Ovary (tissue), 7 donors: ENCODE measurements at regions not wholly inside any gene's neighbourhood (a gene's known extent, or its start where the extent isn't known, plus 50 kb on each side); places are given as distances from the start of the nearest gene placed in this dataset.

Experiments
- DNase-seq, 5 donors: peaks; one replicate each; pipeline ENCODE4 v3.0.0-alpha.2; 2019 to 2020
- H3K27ac ChIP-seq, 2 donors: fragments of 200-600 bp; one replicate each; pipeline versions ENCODE4 v1.5.1 to v1.8.0; 2019 to 2022
- H3K27me3 ChIP-seq: fragments of 200-600 bp; one replicate; pipeline ENCODE4 v1.8.0; 2022
- H3K36me3 ChIP-seq: fragments of 200-600 bp; sonication (generic); one replicate; pipeline ENCODE4 v1.5.1; 2019
- H3K4me1 ChIP-seq: one replicate; pipeline ENCODE4 v1.8.1; 2013; ENCODE audit warnings: mild to moderate bottlenecking, moderate library complexity; ENCODE audit not compliant: insufficient read depth
- H3K4me3 ChIP-seq: fragments of 200-600 bp; sonication (generic); one replicate; pipeline ENCODE4 v1.5.1; 2017
- H3K9me3 ChIP-seq, 2 donors: fragments of 200-600 bp in 1 of 2; sonication (generic) in 1 of 2; one replicate each; pipeline versions ENCODE4 v1.5.1 to v1.8.1; 2013 to 2019; ENCODE audit warnings: mild to moderate bottlenecking in 1 of 2, moderate library complexity in 1 of 2
- EP300 ChIP-seq: sonication (generic); formaldehyde crosslinking; IDR thresholded peaks from one replicate; pipeline ENCODE4 v1.6.1; 2017; ENCODE audit warnings: antibody characterized with exemption
- POLR2A ChIP-seq: fragments of 450-650 bp; IDR thresholded peaks from one replicate; pipeline ENCODE4 v1.6.1; 2017; ENCODE audit warnings: antibody characterized with exemption, mild to moderate bottlenecking, moderate library complexity
- WGBS, 3 donors: extraction: QIAGEN DNeasy Blood & Tissue Kit in 1 of 3; methylation state at CpG; one replicate each; pipeline versions ENCODE4 v1.1.5 to v1.1.7; 2013 to 2017; 5-methylcytosine and 5-hydroxymethylcytosine counted together
- intact Hi-C, 4 donors: fragments of 100-400 bp; cut with DNase I; formaldehyde crosslinking; loops; one replicate each; pipeline versions ENCODE4 v1.11.0 to v1.15.1; 2022 to 2023
- TF ChIP-seq, protein P1 (sequence below), 3 donors: fragments of 450-650 bp in 2 of 3; fragments of 200-600 bp in 1 of 3; IDR thresholded peaks; one replicate each; pipeline versions ENCODE4 v1.5.1 to v1.8.0; 2016 to 2022; ENCODE audit warnings: antibody characterized with exemption in 3 of 3, mild to moderate bottlenecking in 1 of 3
- donor health status: DM: no; HTN: no; CAD: no; lungs with moderate emphysema.
- donor health status: DM: no; HTN: no; CAD: no.
- donor health status: Bipolar disorder and iron deficiency.
- donor health status: DM: no; HTN: no; CAD: no.
- donor health status: DM: yes; HTN: yes; CAD: no.

DNA sequence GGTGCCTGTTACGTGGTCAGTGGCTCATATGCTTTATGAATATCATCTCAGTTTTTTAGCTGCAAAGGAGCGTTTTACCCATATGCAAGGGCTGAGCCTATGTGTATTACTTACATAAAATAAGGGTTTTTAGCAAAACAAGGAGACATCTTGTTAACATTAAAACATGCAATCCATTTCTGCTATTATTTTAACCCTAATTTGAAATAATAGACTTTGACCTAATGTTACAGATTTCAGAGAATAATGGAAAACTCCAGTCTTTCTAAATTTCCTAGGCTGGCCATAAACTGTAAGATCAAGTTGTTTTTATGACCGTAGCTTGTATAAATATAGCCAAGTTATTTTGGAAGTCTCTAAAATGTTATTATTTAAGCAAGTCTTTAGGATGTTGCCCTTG lies 121.1 kb upstream of the SEMA6A start:
- no peaks in the 10 kb centered on the region for H3K27me3 ChIP-seq
- DNase-seq: no peak
- intact Hi-C loops: no loop called here
- no peaks in the 10 kb centered on the region for H3K36me3 ChIP-seq
- H3K4me3 ChIP-seq: no peak overlapping the region
- H3K27ac ChIP-seq: no peak overlapping the region
- TF ChIP-seq EP300 (no peak), POLR2A (no peak)
- TF ChIP-seq, protein P1, sequence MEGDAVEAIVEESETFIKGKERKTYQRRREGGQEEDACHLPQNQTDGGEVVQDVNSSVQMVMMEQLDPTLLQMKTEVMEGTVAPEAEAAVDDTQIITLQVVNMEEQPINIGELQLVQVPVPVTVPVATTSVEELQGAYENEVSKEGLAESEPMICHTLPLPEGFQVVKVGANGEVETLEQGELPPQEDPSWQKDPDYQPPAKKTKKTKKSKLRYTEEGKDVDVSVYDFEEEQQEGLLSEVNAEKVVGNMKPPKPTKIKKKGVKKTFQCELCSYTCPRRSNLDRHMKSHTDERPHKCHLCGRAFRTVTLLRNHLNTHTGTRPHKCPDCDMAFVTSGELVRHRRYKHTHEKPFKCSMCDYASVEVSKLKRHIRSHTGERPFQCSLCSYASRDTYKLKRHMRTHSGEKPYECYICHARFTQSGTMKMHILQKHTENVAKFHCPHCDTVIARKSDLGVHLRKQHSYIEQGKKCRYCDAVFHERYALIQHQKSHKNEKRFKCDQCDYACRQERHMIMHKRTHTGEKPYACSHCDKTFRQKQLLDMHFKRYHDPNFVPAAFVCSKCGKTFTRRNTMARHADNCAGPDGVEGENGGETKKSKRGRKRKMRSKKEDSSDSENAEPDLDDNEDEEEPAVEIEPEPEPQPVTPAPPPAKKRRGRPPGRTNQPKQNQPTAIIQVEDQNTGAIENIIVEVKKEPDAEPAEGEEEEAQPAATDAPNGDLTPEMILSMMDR (IDR thresholded peaks at IDR 0.05): no peak
- H3K4me1 ChIP-seq: peaks cover 3% of the 10 kb centered on the region
- no peaks in the 10 kb centered on the region for H3K9me3 ChIP-seq
- 39 to 49% (median 49%) methylated on average over 3 of the region's 3 CpGs for WGBS, 3 donors

DNA sequence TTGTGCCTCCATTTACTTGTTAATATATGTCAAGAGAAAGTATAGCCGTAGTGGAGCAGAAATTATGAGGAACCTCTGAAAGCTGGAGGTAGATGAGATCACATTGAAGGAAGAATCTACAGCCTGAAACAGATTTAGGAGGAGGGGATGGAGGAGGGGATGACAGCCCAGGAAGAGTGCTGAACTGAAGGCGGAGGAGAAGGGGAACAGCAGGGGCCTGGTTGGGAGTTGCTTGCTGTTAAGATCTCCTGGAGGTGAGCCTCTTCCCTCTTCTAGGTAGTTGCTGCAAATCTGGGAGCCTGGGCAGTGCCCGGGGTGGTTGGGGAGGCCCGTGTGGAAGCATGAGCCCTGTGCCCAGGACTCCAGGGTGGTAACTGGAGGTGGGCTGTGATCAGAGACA lies 111.8 kb upstream of the SEMA6A start:
- TF ChIP-seq EP300 (no peak), POLR2A (no peak)
- TF ChIP-seq, protein P1 (IDR thresholded peaks at IDR 0.05): no peak
- no peak for DNase-seq
- Histone ChIP-seq H3K27ac (no peak overlapping the region), H3K36me3 (no peaks in the 10 kb centered on the region), H3K27me3 (no peaks in the 10 kb centered on the region), H3K4me3 (no peak overlapping the region), H3K4me1 (no peaks in the 10 kb centered on the region), H3K9me3 (no peaks in the 10 kb centered on the region)
- intact Hi-C loops: no loop called here
- 91 to 96% (median 94%) methylated on average over 4 of the region's 4 CpGs for WGBS, 3 donors

DNA sequence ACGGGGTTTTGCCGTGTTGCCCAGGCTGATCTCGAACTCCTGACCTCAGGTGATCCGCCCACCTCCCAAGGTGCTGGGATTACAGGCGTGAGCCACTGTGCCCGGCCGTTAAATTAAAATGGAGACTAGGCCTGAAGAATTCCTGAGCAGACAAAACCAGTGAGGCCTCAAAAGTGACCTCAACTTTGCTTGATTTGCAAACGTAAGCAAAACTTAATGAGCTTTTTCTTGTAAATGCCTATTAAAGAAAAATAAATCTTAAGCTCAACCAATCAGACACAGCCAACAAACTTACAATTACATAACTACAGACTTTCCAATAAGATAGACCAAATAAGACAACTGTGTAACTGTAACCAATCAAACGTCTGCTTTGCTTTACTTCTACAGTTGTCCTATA lies 111.3 kb upstream of the SEMA6A start:
- Histone ChIP-seq H3K27ac (no peak overlapping the region), H3K4me3 (no peak overlapping the region), H3K9me3 (no peaks in the 10 kb centered on the region), H3K27me3 (no peaks in the 10 kb centered on the region), H3K4me1 (no peaks in the 10 kb centered on the region), H3K36me3 (no peaks in the 10 kb centered on the region)
- TF ChIP-seq POLR2A (no peak), EP300 (no peak)
- TF ChIP-seq, protein P1 (IDR thresholded peaks at IDR 0.05): no peak
- intact Hi-C loops: no loop called here
- 85 to 88% (median 87%) methylated on average over 9 of the region's 9 CpGs for WGBS, 3 donors
- DNase-seq: no peak

DNA sequence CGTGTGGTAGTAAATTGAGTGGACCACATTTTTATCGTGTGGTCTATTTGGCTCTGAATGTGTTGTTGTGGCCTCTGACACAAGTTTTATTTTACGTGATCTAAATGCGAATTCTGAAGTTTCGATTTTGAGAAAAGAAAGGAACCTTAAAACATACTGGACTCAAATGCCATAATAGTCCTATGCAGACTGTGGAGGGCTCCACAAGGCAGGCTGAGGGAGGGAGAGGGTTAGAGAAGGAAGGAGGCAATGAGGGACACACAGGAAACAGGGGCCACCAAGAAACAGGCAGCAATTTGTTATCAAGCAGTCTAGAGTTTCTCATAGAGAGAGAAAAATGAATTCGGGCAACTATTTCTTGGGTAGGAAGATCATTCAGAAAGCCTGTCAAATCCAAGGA lies 110.4 kb upstream of the SEMA6A start:
- DNase-seq: no peak
- H3K4me3 ChIP-seq: no peak overlapping the region
- H3K27me3 ChIP-seq: no peaks in the 10 kb centered on the region
- TF ChIP-seq POLR2A (no peak), EP300 (no peak)
- TF ChIP-seq, protein P1 (IDR thresholded peaks at IDR 0.05): no peak
- H3K9me3 ChIP-seq: no peaks in the 10 kb centered on the region
- 93 to 96% (median 94%) methylated on average over 6 of the region's 6 CpGs for WGBS, 3 donors
- no peaks in the 10 kb centered on the region for H3K4me1 ChIP-seq
- intact Hi-C loops: no loop called here
- no peaks in the 10 kb centered on the region for H3K36me3 ChIP-seq
- H3K27ac ChIP-seq: no peak overlapping the region
